ENCODE measurements at regions not wholly inside any gene's neighbourhood (a gene's known extent, or its start where the extent isn't known, plus 50 kb on each side); places are given as distances from the start of the nearest gene placed in this dataset.
"Not testable (repeated sequence)": the region's sequence is repeated elsewhere in the genome, so short reads cannot be mapped to it uniquely, and the experiment has no call there.

- DNase-seq (ENCODE audit: low spot score): no peak
Observed at GRCh38 chr4:131764730-131765129, 1384.4 kb upstream of the PCDH10 start.

- not testable (repeated sequence) for DNase-seq (ENCODE audit: low spot score)
Observed at GRCh38 chr4:131774382-131774781, 1374.7 kb upstream of the PCDH10 start.

GRCh38 chr4:131810565-131810964, 1338.5 kb upstream of the PCDH10 start:
- DNase-seq (ENCODE audit: low spot score): not testable (repeated sequence)

Measured in iPS-NIHi11 (cell line).